Adrenal gland (tissue), 5 donors: ENCODE measurements at regions not wholly inside any gene's neighbourhood (a gene's known extent, or its start where the extent isn't known, plus 50 kb on each side); places are given as distances from the start of the nearest gene placed in this dataset.

Experiments
- CTCF ChIP-seq, 6 experiments: fragments of 450-650 bp in 4 of 6; fragments of 200-600 bp in 2 of 6; sonication (generic) in 1 of 6; IDR thresholded peaks; 1 replicate in 5 of 6; 2 replicates in 1 of 6; pipeline versions ENCODE4 v1.5.1 to v1.8.0; 2016 to 2021; ENCODE audit warnings: antibody characterized with exemption in 6 of 6, mild to moderate bottlenecking in 2 of 6, moderate library complexity in 1 of 6
- POLR2A ChIP-seq, 2 donors: fragments of 450-650 bp; IDR thresholded peaks; one replicate each; pipeline ENCODE4 v1.6.1; 2017; ENCODE audit warnings: antibody characterized with exemption in 2 of 2, mild to moderate bottlenecking in 2 of 2, moderate library complexity in 1 of 2
- donor health status: DM: no; HTN: no; CAD: no.

- no peak for TF ChIP-seq POLR2A (IDR thresholded peaks at IDR 0.05)
- TF ChIP-seq CTCF (IDR thresholded peaks at IDR 0.05), result no peak
Observed at GRCh38 chr4:115428455-115428854, 315.0 kb upstream of the NDST4 start.
